HL-60 (cell line): ENCODE measurements at regions not wholly inside any gene's neighbourhood (a gene's known extent, or its start where the extent isn't known, plus 50 kb on each side); places are given as distances from the start of the nearest gene placed in this dataset.

Experiments used
- DNase-seq, 2 experiments: peaks; one replicate each; pipeline ENCODE4 v3.0.0-alpha.2; 2010 to 2020; ENCODE audit warnings: low read depth in 1 of 2, low spot score in 1 of 2
- H3K27ac ChIP-seq: fragments of 250-450 bp; sonication (Bioruptor Pico); replicated peaks from 2 replicates; pipeline ENCODE4 v1.5.1; 2020; ENCODE audit warnings: mild to moderate bottlenecking, moderate library complexity
- H3K27me3 ChIP-seq: fragments of 250-450 bp; sonication (Bioruptor Pico); 2 replicates; pipeline ENCODE4 v1.5.1; 2021; ENCODE audit warnings: mild to moderate bottlenecking, moderate library complexity; ENCODE audit not compliant: insufficient read depth, poor library complexity, severe bottlenecking
- H3K4me3 ChIP-seq: replicated peaks from 2 replicates; pipeline ENCODE4 v1.5.1; 2011; ENCODE audit warnings: mild to moderate bottlenecking, control low read depth, low read length; ENCODE audit not compliant: insufficient read depth
- GABPA ChIP-seq: IDR thresholded peaks from 2 replicates; pipeline ENCODE4 v1.6.1; 2012; ENCODE audit warnings: low read depth
- POLR2AphosphoS5 ChIP-seq: IDR thresholded peaks from 2 replicates; pipeline ENCODE4 v1.6.1; 2012; ENCODE audit warnings: low read depth
- SPI1 ChIP-seq: IDR thresholded peaks from 2 replicates; pipeline ENCODE4 v1.6.1; 2012; ENCODE audit warnings: low read depth, mild to moderate bottlenecking, borderline replicate concordance
- TF ChIP-seq, protein P1 (sequence below): IDR thresholded peaks from 2 replicates; pipeline ENCODE4 v1.6.1; 2012; ENCODE audit warnings: low read depth; ENCODE audit not compliant: insufficient replicate concordance
- TF ChIP-seq, protein P2 (sequence below): IDR thresholded peaks from one replicate; pipeline ENCODE4 v1.5.1; 2011; ENCODE audit warnings: low read length, control low read depth, inconsistent platforms; ENCODE audit not compliant: insufficient read depth

DNA sequence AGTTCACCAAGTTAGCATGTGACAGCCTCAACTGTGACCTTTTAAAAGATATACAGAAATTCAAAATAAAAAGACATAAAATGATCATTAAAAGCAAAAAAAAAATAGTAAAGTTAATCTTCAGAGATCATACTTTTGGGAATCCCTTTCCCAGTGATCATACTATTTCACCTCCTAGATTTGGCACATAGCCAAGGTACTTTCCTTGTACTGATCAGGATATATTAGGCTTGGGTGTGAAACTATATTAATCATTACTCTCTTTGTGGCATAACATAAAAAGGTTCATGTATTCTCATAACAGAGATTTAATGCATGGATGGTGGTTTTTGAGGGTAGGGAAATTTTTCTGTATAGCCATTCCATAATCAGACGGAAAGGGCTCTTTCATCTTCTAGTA lies 109.6 kb upstream of the ZWINT start:
- Histone ChIP-seq H3K27ac (no peak overlapping the region), H3K27me3 (no peaks in the 10 kb centered on the region), H3K4me3 (no peak overlapping the region)
- no peak for TF ChIP-seq GABPA
- no peak for TF ChIP-seq SPI1
- TF ChIP-seq POLR2AphosphoS5: no peak
- TF ChIP-seq, protein P1, sequence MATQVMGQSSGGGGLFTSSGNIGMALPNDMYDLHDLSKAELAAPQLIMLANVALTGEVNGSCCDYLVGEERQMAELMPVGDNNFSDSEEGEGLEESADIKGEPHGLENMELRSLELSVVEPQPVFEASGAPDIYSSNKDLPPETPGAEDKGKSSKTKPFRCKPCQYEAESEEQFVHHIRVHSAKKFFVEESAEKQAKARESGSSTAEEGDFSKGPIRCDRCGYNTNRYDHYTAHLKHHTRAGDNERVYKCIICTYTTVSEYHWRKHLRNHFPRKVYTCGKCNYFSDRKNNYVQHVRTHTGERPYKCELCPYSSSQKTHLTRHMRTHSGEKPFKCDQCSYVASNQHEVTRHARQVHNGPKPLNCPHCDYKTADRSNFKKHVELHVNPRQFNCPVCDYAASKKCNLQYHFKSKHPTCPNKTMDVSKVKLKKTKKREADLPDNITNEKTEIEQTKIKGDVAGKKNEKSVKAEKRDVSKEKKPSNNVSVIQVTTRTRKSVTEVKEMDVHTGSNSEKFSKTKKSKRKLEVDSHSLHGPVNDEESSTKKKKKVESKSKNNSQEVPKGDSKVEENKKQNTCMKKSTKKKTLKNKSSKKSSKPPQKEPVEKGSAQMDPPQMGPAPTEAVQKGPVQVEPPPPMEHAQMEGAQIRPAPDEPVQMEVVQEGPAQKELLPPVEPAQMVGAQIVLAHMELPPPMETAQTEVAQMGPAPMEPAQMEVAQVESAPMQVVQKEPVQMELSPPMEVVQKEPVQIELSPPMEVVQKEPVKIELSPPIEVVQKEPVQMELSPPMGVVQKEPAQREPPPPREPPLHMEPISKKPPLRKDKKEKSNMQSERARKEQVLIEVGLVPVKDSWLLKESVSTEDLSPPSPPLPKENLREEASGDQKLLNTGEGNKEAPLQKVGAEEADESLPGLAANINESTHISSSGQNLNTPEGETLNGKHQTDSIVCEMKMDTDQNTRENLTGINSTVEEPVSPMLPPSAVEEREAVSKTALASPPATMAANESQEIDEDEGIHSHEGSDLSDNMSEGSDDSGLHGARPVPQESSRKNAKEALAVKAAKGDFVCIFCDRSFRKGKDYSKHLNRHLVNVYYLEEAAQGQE: no peak
- TF ChIP-seq, protein P2, sequence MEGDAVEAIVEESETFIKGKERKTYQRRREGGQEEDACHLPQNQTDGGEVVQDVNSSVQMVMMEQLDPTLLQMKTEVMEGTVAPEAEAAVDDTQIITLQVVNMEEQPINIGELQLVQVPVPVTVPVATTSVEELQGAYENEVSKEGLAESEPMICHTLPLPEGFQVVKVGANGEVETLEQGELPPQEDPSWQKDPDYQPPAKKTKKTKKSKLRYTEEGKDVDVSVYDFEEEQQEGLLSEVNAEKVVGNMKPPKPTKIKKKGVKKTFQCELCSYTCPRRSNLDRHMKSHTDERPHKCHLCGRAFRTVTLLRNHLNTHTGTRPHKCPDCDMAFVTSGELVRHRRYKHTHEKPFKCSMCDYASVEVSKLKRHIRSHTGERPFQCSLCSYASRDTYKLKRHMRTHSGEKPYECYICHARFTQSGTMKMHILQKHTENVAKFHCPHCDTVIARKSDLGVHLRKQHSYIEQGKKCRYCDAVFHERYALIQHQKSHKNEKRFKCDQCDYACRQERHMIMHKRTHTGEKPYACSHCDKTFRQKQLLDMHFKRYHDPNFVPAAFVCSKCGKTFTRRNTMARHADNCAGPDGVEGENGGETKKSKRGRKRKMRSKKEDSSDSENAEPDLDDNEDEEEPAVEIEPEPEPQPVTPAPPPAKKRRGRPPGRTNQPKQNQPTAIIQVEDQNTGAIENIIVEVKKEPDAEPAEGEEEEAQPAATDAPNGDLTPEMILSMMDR: no peak
- no peak for DNase-seq

GRCh38 chr10:56469482-56469881 lies 108.4 kb upstream of the ZWINT start:
- TF ChIP-seq SPI1 (no peak), GABPA (no peak), POLR2AphosphoS5 (no peak)
- TF ChIP-seq, protein P1: no peak
- TF ChIP-seq, protein P2: no peak
- Histone ChIP-seq H3K27me3 (no peaks in the 10 kb centered on the region), H3K4me3 (no peak overlapping the region), H3K27ac (no peak overlapping the region)
- DNase-seq: no peak

DNA sequence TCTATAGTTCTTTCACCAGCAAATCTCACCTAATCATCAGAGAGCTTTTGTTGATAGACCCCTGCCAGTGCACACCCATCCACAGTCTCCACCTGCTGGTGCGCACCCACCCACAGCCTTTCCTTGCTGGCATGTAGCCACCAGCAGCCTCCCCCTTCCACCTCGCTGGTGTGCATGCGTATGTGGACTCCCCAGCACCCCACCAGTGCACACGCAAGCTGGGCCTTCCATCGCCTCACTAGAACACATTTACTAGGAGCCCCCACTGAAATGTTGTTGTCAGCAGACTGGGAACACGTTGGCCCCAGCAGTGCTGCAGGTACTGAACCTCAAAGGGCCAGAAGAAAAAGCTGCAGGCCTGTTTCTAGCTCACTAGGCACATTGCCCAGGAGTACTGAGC lies 104.9 kb upstream of the ZWINT start:
- TF ChIP-seq SPI1 (no peak), POLR2AphosphoS5 (no peak), GABPA (no peak)
- TF ChIP-seq, protein P2: no peak
- TF ChIP-seq, protein P1: no peak
- Histone ChIP-seq H3K27ac (no peak overlapping the region), H3K27me3 (no peaks in the 10 kb centered on the region), H3K4me3 (no peak overlapping the region)
- DNase-seq: no peak
